ENCODE measurements at regions not wholly inside any gene's neighbourhood (a gene's known extent, or its start where the extent isn't known, plus 50 kb on each side); places are given as distances from the start of the nearest gene placed in this dataset.

GRCh38 chr3:94241986-94242385, 179.1 kb downstream of the NSUN3 start:
- no peak for DNase-seq (ENCODE audit: low read depth)
- Histone ChIP-seq H3K36me3 (ENCODE audit: control insufficient read depth, insufficient read depth, low read length) (no peaks in the 10 kb centered on the region), H3K4me3 (ENCODE audit: low read depth, low read length) (no peak overlapping the region), H3K27me3 (ENCODE audit: control insufficient read depth, insufficient read depth, low read length) (no peaks in the 10 kb centered on the region)
- ChIA-PET CTCF (no interaction called here), POLR2A (no interaction called here)
- TF ChIP-seq CTCF (IDR thresholded peaks at IDR 0.05; ENCODE audit: insufficient read depth, low read depth, low read length), result no peak

- ChIA-PET POLR2A (no interaction called here), CTCF (interaction anchor here (0.9 to 2.8 kb wide), 2 partner anchors 12 to 41 kb away, joined by 3 to 15 read pairs; no protein-coding TSS in a partner anchor)
- H3K4me3 ChIP-seq (ENCODE audit: low read depth, low read length), result no peak overlapping the region
- H3K27me3 ChIP-seq (ENCODE audit: control insufficient read depth, insufficient read depth, low read length), result no peaks in the 10 kb centered on the region
- DNase-seq (ENCODE audit: low read depth), result no peak
- no peaks in the 10 kb centered on the region for H3K36me3 ChIP-seq (ENCODE audit: control insufficient read depth, insufficient read depth, low read length)
- TF ChIP-seq CTCF (IDR thresholded peaks at IDR 0.05; ENCODE audit: insufficient read depth, low read depth, low read length), result no peak
Measured at GRCh38 chr3:94246171-94246570, 183.3 kb downstream of the NSUN3 start.

- no peaks in the 10 kb centered on the region for H3K36me3 ChIP-seq (ENCODE audit: control insufficient read depth, insufficient read depth, low read length)
- no peaks in the 10 kb centered on the region for H3K27me3 ChIP-seq (ENCODE audit: control insufficient read depth, insufficient read depth, low read length)
- no peak overlapping the region for H3K4me3 ChIP-seq (ENCODE audit: low read depth, low read length)
- no peak for TF ChIP-seq CTCF (IDR thresholded peaks at IDR 0.05; ENCODE audit: insufficient read depth, low read depth, low read length)
- POLR2A ChIA-PET, result no interaction called here
- CTCF ChIA-PET, result interaction anchor here (1.2 to 2.8 kb wide), 4 partner anchors 10 to 18 kb away, joined by 5 to 15 read pairs (median 9); no protein-coding TSS in a partner anchor
- DNase-seq (ENCODE audit: low read depth), result no peak
Measured at GRCh38 chr3:94248042-94248441, 185.2 kb downstream of the NSUN3 start.

GRCh38 chr3:94249491-94250079, 186.7 kb downstream of the NSUN3 start:
- Histone ChIP-seq H3K27me3 (ENCODE audit: control insufficient read depth, insufficient read depth, low read length) (no peaks in the 10 kb centered on the region), H3K36me3 (ENCODE audit: control insufficient read depth, insufficient read depth, low read length) (no peaks in the 10 kb centered on the region), H3K4me3 (ENCODE audit: low read depth, low read length) (no peak overlapping the region)
- TF ChIP-seq CTCF (IDR thresholded peaks at IDR 0.05; ENCODE audit: insufficient read depth, low read depth, low read length), result peak; percentile 80
- CTCF ChIA-PET, result interaction anchor here (0.9 to 2.6 kb wide), 15 partner anchors 9 to 135 kb away, joined by 3 to 11 read pairs (median 4); no protein-coding TSS in a partner anchor
- DNase-seq (ENCODE audit: low read depth), result no peak
- POLR2A ChIA-PET, result no interaction called here

GRCh38 chr3:94251566-94251965, 188.7 kb downstream of the NSUN3 start:
- no peaks in the 10 kb centered on the region for H3K36me3 ChIP-seq (ENCODE audit: control insufficient read depth, insufficient read depth, low read length)
- no peak overlapping the region for H3K4me3 ChIP-seq (ENCODE audit: low read depth, low read length)
- DNase-seq (ENCODE audit: low read depth), result no peak
- ChIA-PET POLR2A (no interaction called here), CTCF (no interaction called here)
- TF ChIP-seq CTCF (IDR thresholded peaks at IDR 0.05; ENCODE audit: insufficient read depth, low read depth, low read length), result no peak
- H3K27me3 ChIP-seq (ENCODE audit: control insufficient read depth, insufficient read depth, low read length), result no peaks in the 10 kb centered on the region

Data from BJ (cell line).